ENCODE measurements at regions not wholly inside any gene's neighbourhood (a gene's known extent, or its start where the extent isn't known, plus 50 kb on each side); places are given as distances from the start of the nearest gene placed in this dataset.
A peak's percentile ranks its signal among the peaks of the same experiment; 100 is the strongest.

GRCh38 chr6:19408331-19408730 is 428.8 kb upstream of the ID4 start:
- H3K4me1 ChIP-seq = no peaks in the 10 kb centered on the region
- H3K36me3 ChIP-seq = no peaks in the 10 kb centered on the region
- TF ChIP-seq, protein P1, sequence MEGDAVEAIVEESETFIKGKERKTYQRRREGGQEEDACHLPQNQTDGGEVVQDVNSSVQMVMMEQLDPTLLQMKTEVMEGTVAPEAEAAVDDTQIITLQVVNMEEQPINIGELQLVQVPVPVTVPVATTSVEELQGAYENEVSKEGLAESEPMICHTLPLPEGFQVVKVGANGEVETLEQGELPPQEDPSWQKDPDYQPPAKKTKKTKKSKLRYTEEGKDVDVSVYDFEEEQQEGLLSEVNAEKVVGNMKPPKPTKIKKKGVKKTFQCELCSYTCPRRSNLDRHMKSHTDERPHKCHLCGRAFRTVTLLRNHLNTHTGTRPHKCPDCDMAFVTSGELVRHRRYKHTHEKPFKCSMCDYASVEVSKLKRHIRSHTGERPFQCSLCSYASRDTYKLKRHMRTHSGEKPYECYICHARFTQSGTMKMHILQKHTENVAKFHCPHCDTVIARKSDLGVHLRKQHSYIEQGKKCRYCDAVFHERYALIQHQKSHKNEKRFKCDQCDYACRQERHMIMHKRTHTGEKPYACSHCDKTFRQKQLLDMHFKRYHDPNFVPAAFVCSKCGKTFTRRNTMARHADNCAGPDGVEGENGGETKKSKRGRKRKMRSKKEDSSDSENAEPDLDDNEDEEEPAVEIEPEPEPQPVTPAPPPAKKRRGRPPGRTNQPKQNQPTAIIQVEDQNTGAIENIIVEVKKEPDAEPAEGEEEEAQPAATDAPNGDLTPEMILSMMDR (IDR thresholded peaks at IDR 0.05) = no peak
- no peak for TF ChIP-seq POLR2A (IDR thresholded peaks at IDR 0.05)
- no peak for TF ChIP-seq POLR2AphosphoS5 (IDR thresholded peaks at IDR 0.05)
- no peak for TF ChIP-seq EP300 (IDR thresholded peaks at IDR 0.05)
- WGBS, 5 donors = 58 to 77% (median 75%) methylated on average over 3 of the region's 3 CpGs
- intact Hi-C loops (cut with DNase I; ENCODE audit: low total_unique reads) = no loop called here
- H3K27ac ChIP-seq = no peak overlapping the region
- H3K27me3 ChIP-seq = no peaks in the 10 kb centered on the region
- no peak for DNase-seq
- H3K9me3 ChIP-seq = peaks cover 0 to 29% (median 19%) of the 10 kb centered on the region in 4 donors
- H3K4me3 ChIP-seq = no peak overlapping the region

DNA sequence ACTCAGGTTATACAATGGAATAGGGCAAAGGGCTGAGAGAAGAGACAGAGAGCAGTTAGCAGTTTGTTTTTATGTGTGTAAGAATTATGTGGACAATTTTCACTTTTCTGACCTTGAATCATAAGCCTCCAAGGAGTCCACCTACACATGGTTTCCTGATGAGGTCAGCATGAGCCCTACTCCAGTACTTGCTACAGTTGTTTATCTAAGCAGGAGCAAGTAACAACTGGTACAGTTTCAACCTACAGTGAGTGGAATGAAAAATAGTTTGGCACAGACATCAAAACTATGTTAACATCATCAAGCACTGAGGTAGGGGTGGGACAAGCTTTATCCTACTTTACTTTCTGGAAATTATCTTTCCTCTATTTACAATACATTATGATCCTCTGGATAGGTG is 426.7 kb upstream of the ID4 start:
- Histone ChIP-seq H3K4me3 (no peak overlapping the region), H3K36me3 (no peaks in the 10 kb centered on the region), H3K9me3 (peaks cover 0 to 8% (median 4%) of the 10 kb centered on the region in 4 donors), H3K27ac (no peak overlapping the region), H3K4me1 (no peaks in the 10 kb centered on the region), H3K27me3 (no peaks in the 10 kb centered on the region)
- intact Hi-C loops (cut with DNase I; ENCODE audit: low total_unique reads) = no loop called here
- TF ChIP-seq EP300 (IDR thresholded peaks at IDR 0.05) (no peak), POLR2A (IDR thresholded peaks at IDR 0.05) (no peak), POLR2AphosphoS5 (IDR thresholded peaks at IDR 0.05) (no peak)
- TF ChIP-seq, protein P1 (IDR thresholded peaks at IDR 0.05) = no peak
- DNase-seq = peak in 1 of 2 donors; percentile 75

DNA sequence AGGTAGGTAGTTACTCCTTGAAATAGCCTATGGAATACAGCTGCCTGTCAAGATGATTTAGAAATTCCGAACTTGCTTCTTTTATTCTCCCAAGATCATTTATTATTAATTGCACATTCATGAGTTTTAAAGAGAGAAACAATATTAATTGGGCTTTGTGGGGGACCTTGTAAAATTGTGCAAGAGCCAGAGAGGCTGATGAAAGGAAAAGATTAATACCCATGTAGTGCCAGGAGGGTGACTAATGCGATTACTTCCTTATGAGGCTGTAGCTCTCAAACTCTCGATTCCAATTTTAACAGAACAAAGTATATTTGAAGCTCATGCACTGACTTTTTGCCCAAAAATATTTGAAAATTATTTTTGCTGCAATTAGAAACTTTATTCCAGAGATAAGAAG is 423.8 kb upstream of the ID4 start:
- WGBS, 5 donors = 75 to 92% (median 85%) methylated on average over 3 of the region's 3 CpGs
- Histone ChIP-seq H3K27me3 (no peaks in the 10 kb centered on the region), H3K27ac (no peak overlapping the region), H3K9me3 (peaks cover 0 to 6% (median 3%) of the 10 kb centered on the region in 4 donors), H3K4me1 (no peaks in the 10 kb centered on the region), H3K36me3 (no peaks in the 10 kb centered on the region), H3K4me3 (no peak overlapping the region)
- TF ChIP-seq POLR2A (IDR thresholded peaks at IDR 0.05) (no peak), POLR2AphosphoS5 (IDR thresholded peaks at IDR 0.05) (no peak)
- TF ChIP-seq, protein P1 (IDR thresholded peaks at IDR 0.05) = no peak
- DNase-seq = peak in 1 of 2 donors; percentile 20
- intact Hi-C loops (cut with DNase I; ENCODE audit: low total_unique reads) = no loop called here

GRCh38 chr6:19415605-19416326 is 421.4 kb upstream of the ID4 start:
- no peak overlapping the region for H3K4me3 ChIP-seq
- 61 to 71% (median 69%) methylated on average over 4 of the region's 4 CpGs for WGBS, 5 donors
- intact Hi-C loops (cut with DNase I; ENCODE audit: low total_unique reads) = no loop called here

More at GRCh38 chr6:19415605-19416326, 421.4 kb upstream of the ID4 start:
- DNase-seq = no peak
- peaks cover 0 to 6% (median 3%) of the 10 kb centered on the region in 4 donors for H3K9me3 ChIP-seq
- no peak for TF ChIP-seq POLR2A (IDR thresholded peaks at IDR 0.05)
- no peak for TF ChIP-seq EP300 (IDR thresholded peaks at IDR 0.05)
- TF ChIP-seq, protein P1 (IDR thresholded peaks at IDR 0.05) = no peak
- no peak for TF ChIP-seq POLR2AphosphoS5 (IDR thresholded peaks at IDR 0.05)
- H3K27me3 ChIP-seq = no peaks in the 10 kb centered on the region
- no peaks in the 10 kb centered on the region for H3K4me1 ChIP-seq
- no peaks in the 10 kb centered on the region for H3K36me3 ChIP-seq
- no peak overlapping the region for H3K27ac ChIP-seq
